Fibroblast of lung (primary cell): ENCODE measurements at regions not wholly inside any gene's neighbourhood (a gene's known extent, or its start where the extent isn't known, plus 50 kb on each side); places are given as distances from the start of the nearest gene placed in this dataset.

Experiments
- DNase-seq, 2 donors: peaks; one replicate each; pipeline versions ENCODE4 v3.0.0 to v3.0.0-alpha.2; 2010; ENCODE audit warnings: low read depth in 2 of 2
- H2AFZ ChIP-seq: 2 replicates; pipeline ENCODE4 v1.5.1; 2012; ENCODE audit warnings: low read length, control low read depth, inconsistent platforms
- H3K27ac ChIP-seq: 2 replicates; pipeline ENCODE4 v1.5.1; 2011; ENCODE audit warnings: low read length, control low read depth; ENCODE audit not compliant: insufficient read depth
- H3K27me3 ChIP-seq: 2 replicates; pipeline ENCODE4 v1.5.1; 2011; ENCODE audit warnings: mild to moderate bottlenecking, low read length; ENCODE audit not compliant: control insufficient read depth, insufficient read depth
- H3K36me3 ChIP-seq: 2 replicates; pipeline ENCODE4 v1.5.1; 2011; ENCODE audit warnings: low read length; ENCODE audit not compliant: control insufficient read depth, insufficient read depth
- H3K4me1 ChIP-seq: 2 replicates; pipeline ENCODE4 v1.5.1; 2011; ENCODE audit warnings: low read length; ENCODE audit not compliant: control insufficient read depth, insufficient read depth; ENCODE audit errors: extremely low read depth
- H3K4me2 ChIP-seq: 2 replicates; pipeline ENCODE4 v1.5.1; 2011; ENCODE audit warnings: low read length, control low read depth; ENCODE audit not compliant: insufficient read depth; ENCODE audit errors: extremely low read depth
- H3K4me3 ChIP-seq, 4 experiments: fragments of 200-600 bp in 1 of 4; sonication (generic) in 1 of 4; replicated peaks in 1 of 4; 2 replicates each; pipeline ENCODE4 v1.5.1; 2011 to 2016; ENCODE audit warnings: low read length in 4 of 4, low read depth in 3 of 4, mild to moderate bottlenecking in 3 of 4, control low read depth in 2 of 4, inconsistent platforms in 1 of 4, mixed read lengths in 1 of 4; ENCODE audit not compliant: insufficient read depth in 1 of 4; ENCODE audit errors: control extremely low read depth in 1 of 4
- H3K79me2 ChIP-seq: 2 replicates; pipeline ENCODE4 v1.5.1; 2012; ENCODE audit warnings: mild to moderate bottlenecking, low read length, inconsistent platforms; ENCODE audit not compliant: control insufficient read depth, insufficient read depth
- H3K9ac ChIP-seq: 2 replicates; pipeline ENCODE4 v1.5.1; 2011; ENCODE audit warnings: mild to moderate bottlenecking, low read length, control low read depth; ENCODE audit not compliant: insufficient read depth
- H3K9me3 ChIP-seq: 2 replicates; pipeline ENCODE4 v1.5.1; 2012; ENCODE audit warnings: low read depth, low read length; ENCODE audit not compliant: control insufficient read depth, insufficient read depth
- H4K20me1 ChIP-seq: 2 replicates; pipeline ENCODE4 v1.5.1; 2011; ENCODE audit warnings: low read length; ENCODE audit not compliant: control insufficient read depth, insufficient read depth; ENCODE audit errors: extremely low read depth
- EZH2 ChIP-seq: IDR thresholded peaks from 2 replicates; pipeline ENCODE4 v1.5.1; 2012; ENCODE audit warnings: low read length, control low read depth, mild to moderate bottlenecking; ENCODE audit errors: missing control alignments
- TF ChIP-seq, protein P1 (sequence below), 2 donors: IDR thresholded peaks in 1 of 2; conservative IDR thresholded peaks in 1 of 2; 1 replicate in 1 of 2; 2 replicates in 1 of 2; pipeline ENCODE4 v1.5.1; 2011 to 2012; ENCODE audit warnings: low read length in 2 of 2, control low read depth in 1 of 2, inconsistent platforms in 1 of 2, low read depth in 1 of 2, mild to moderate bottlenecking in 1 of 2

DNA sequence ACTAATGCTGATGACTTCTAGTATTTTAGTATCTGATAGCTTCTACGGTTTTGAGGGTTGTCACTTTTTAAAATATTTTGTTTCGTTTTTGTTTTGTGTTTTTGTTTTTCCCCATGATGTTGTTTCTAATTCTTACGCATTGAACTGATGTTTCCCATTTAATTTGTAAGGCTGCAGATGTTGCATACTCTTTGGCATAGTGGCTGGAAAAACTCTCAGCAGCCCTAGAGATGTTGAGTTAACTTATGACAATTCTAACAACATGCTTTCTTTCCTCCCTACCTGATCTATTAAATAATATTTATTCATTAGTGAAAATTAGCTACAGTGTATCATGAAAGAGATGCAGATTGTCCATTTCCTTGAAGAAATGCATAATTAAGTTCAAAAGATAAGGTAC is 559.3 kb upstream of the GRM7 start:
- no peak for DNase-seq
- Histone ChIP-seq H4K20me1 (no peaks in the 10 kb centered on the region), H3K36me3 (no peaks in the 10 kb centered on the region), H3K4me2 (no peak overlapping the region), H2AFZ (no peak overlapping the region), H3K9me3 (no peaks in the 10 kb centered on the region), H3K79me2 (no peaks in the 10 kb centered on the region), H3K27ac (no peak overlapping the region), H3K9ac (no peak overlapping the region), H3K4me1 (no peaks in the 10 kb centered on the region), H3K4me3 (no peak overlapping the region), H3K27me3 (no peaks in the 10 kb centered on the region)
- no peak for TF ChIP-seq EZH2
- TF ChIP-seq, protein P1, sequence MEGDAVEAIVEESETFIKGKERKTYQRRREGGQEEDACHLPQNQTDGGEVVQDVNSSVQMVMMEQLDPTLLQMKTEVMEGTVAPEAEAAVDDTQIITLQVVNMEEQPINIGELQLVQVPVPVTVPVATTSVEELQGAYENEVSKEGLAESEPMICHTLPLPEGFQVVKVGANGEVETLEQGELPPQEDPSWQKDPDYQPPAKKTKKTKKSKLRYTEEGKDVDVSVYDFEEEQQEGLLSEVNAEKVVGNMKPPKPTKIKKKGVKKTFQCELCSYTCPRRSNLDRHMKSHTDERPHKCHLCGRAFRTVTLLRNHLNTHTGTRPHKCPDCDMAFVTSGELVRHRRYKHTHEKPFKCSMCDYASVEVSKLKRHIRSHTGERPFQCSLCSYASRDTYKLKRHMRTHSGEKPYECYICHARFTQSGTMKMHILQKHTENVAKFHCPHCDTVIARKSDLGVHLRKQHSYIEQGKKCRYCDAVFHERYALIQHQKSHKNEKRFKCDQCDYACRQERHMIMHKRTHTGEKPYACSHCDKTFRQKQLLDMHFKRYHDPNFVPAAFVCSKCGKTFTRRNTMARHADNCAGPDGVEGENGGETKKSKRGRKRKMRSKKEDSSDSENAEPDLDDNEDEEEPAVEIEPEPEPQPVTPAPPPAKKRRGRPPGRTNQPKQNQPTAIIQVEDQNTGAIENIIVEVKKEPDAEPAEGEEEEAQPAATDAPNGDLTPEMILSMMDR (conservative IDR thresholded peaks at IDR 0.05 in 1 of 2, IDR thresholded peaks at IDR 0.05 in 1 of 2; ENCODE audit: low read depth in 1 of 2, low read length in 2 of 2) = no peak

DNA sequence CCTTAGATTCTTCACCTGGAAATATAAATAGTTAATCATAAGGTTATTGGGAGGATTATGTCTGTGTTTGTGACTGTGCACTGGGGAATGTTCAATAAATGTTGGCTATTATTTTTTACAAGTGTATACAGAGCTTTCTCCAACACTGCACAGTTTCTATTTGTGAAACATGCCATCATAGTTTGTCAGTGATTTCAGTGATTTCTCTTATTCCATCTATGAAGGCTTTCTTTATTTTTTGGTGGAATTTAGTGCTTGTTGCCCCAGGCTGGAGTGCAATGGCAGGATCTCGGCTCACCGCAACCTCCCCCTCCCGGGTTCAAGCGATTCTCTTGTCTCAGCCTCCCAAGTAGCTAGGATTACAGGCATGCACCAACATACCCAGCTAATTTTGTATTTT is 545.0 kb upstream of the GRM7 start:
- H3K4me3 ChIP-seq = no peak overlapping the region
- TF ChIP-seq, protein P1 (conservative IDR thresholded peaks at IDR 0.05 in 1 of 2, IDR thresholded peaks at IDR 0.05 in 1 of 2; ENCODE audit: low read depth in 1 of 2, low read length in 2 of 2) = no peak
- no peak for TF ChIP-seq EZH2

GRCh38 chr3:6321999-6322398 is 538.9 kb upstream of the GRM7 start:
- no peaks in the 10 kb centered on the region for H3K27me3 ChIP-seq
- H3K4me3 ChIP-seq = no peak overlapping the region
- DNase-seq = no peak
- H3K4me2 ChIP-seq = no peak overlapping the region
- no peaks in the 10 kb centered on the region for H3K4me1 ChIP-seq
- H3K79me2 ChIP-seq = no peaks in the 10 kb centered on the region
- TF ChIP-seq EZH2 = no peak
- TF ChIP-seq, protein P1 (conservative IDR thresholded peaks at IDR 0.05 in 1 of 2, IDR thresholded peaks at IDR 0.05 in 1 of 2; ENCODE audit: low read depth in 1 of 2, low read length in 2 of 2) = no peak
- no peaks in the 10 kb centered on the region for H4K20me1 ChIP-seq
- H2AFZ ChIP-seq = no peak overlapping the region
- H3K36me3 ChIP-seq = no peaks in the 10 kb centered on the region
- H3K9me3 ChIP-seq = no peaks in the 10 kb centered on the region
- no peak overlapping the region for H3K9ac ChIP-seq
- H3K27ac ChIP-seq = no peak overlapping the region

More for the DNA sequence above, 545.0 kb upstream of the GRM7 start:
- H3K36me3 ChIP-seq = no peaks in the 10 kb centered on the region
- H3K4me2 ChIP-seq = no peak overlapping the region
- no peaks in the 10 kb centered on the region for H3K27me3 ChIP-seq
- H3K79me2 ChIP-seq = no peaks in the 10 kb centered on the region
- H2AFZ ChIP-seq = no peak overlapping the region
- no peaks in the 10 kb centered on the region for H3K9me3 ChIP-seq
- H4K20me1 ChIP-seq = no peaks in the 10 kb centered on the region
- H3K27ac ChIP-seq = no peak overlapping the region
- no peak for DNase-seq
- no peaks in the 10 kb centered on the region for H3K4me1 ChIP-seq
- no peak overlapping the region for H3K9ac ChIP-seq
